GM19035 (cell line): ENCODE measurements at regions not wholly inside any gene's neighbourhood (a gene's known extent, or its start where the extent isn't known, plus 50 kb on each side); places are given as distances from the start of the nearest gene placed in this dataset.
"Not testable (repeated sequence)": the region's sequence is repeated elsewhere in the genome, so short reads cannot be mapped to it uniquely, and the experiment has no call there.

Experiments used
- ATAC-seq: cut with Tn5 transposase; IDR thresholded peaks from one replicate; pipeline ENCODE4 v1.9.1; 2021; ENCODE audit not compliant: unreplicated experiment

- no peak for ATAC-seq
These were observed 240.4 kb upstream of the MGAT4C start for GRCh38 chr12:86496595-86496994.

DNA sequence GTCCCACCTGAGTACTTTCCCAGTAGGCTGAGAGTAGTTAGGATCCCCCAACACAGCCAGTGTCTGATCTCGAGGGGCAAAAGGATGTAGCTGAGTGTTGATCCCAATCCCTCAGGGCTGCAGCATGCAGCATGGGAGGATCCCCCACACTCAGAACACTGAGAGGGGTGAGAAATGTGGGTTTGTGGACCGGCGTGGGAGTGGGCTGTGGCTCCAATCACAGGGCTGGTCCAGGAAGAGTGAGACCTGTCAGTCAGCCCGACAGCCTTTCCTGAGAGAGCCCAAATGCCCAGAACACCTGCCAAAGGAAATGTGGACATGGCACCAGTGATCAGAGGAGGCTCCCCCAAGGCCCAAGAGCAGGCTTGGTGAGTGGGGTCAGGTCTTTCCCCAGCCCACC lies 228.3 kb upstream of the MGAT4C start:
- ATAC-seq: no peak

- no peak for ATAC-seq
These were observed 217.0 kb upstream of the MGAT4C start for GRCh38 chr12:86473231-86473630.

DNA sequence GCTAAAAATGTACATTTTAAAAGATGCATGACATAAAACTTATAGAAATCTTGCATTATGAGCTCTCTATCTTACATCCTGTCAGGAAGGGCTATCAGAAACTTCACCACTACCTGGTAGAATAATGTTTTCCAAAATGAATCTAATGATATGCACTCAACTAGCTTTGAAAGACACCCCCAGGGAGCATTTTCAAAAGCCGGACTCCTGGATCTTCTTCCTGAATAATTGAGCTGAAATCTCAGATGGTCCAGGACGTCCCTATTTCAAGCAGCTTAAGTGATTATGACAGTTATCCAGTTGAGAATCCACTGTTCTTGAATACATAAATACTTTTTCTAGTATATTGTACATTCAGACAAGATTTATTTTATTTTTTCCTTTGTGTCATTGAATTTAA lies 200.6 kb upstream of the MGAT4C start:
- ATAC-seq: no peak

DNA sequence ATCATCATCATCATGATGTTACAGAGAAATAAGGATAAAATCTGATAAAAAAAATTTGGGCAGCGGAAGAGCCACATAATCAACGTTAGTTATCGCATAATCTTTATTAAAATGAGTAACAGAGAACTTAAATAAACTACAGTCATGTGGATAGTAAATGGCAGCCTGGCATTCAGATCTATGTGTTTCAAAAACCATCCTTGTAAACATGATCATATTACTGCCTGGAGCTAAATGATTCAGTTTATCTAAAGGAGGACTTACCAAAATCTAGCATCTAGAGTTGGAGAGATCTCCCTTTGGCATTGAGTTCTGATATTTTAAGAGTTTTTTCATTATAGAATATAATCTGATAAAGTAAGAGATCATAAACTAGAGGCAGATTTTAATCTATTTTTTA lies 200.1 kb upstream of the MGAT4C start:
- no peak for ATAC-seq

DNA sequence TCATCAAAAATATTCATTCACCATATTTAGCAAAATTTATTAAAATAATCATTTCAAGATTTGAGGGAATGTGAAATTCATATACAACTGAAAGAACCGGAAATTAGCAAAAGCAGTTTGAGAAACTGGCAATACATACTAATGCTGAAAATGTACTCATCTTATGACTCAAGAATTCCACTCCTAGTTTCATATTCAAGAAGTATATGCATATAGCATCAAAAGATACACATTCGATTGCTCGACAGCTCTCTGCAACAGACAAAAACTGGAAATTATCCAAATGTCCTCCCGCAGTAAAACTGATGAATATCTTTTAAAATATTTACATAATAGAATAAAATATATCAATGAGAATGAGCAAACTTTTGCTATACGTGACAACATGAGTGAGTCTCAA lies 189.2 kb upstream of the MGAT4C start:
- no peak for ATAC-seq

DNA sequence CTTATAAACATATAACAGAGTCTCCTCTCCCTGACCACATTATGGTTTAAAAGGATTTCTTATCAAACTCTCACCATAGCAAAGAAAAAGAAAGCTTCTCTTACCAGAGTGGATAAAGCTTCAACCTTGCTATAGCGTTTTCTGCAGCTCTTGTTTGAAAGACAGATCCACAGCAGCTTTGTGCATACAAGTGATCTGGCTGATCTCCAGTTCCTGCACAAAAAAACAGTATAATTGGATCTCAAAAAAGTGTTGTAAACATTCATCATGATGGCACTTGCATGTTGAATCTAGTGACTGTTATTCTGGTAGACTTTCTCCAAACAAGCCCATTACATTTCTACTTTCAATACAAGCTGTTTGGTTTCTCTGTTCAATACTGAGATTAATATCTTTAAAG lies 178.9 kb upstream of the MGAT4C start:
- ATAC-seq: no peak

- ATAC-seq: no peak
These were observed 173.6 kb upstream of the MGAT4C start for GRCh38 chr12:86429824-86430223.

- no peak for ATAC-seq
These were observed 165.1 kb upstream of the MGAT4C start for GRCh38 chr12:86421333-86421732.

DNA sequence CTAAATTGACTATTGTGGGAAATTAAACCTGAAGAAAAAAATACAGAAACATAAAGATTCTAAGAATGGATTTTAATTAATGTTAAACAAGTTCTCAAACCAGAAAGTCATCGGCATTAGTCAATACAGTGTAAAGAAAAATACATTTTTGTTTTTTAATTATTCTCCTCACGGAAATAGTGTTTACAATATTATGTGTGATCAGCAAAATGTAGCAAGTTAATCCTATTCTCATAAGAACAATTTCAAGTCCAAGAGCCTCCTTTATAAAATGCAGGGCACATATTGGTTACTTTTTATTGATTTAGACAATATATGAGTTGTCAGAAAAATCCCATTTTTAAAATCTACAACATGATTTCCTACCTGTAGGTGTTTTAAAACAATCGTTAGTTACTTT lies 158.0 kb upstream of the MGAT4C start:
- no peak for ATAC-seq

DNA sequence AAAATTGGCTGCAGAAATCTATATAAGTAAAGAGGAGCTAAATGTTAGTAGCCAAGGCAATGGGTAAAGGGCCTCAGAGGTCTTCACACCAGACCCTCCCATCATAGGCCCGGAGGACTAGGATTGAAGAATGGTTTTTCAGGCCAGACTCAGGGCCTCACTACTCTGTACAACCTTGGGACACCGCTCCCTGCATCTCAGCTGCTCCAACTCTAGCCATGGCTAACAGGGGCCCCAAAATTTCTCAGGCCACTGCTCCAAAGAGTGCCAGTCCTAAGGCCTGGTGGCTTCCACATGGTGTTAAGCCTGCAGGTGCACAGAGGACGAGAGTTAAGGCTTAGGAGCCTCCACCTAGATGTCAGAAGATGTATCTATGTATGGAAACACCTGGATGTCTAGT lies 155.5 kb upstream of the MGAT4C start:
- ATAC-seq: no peak

- no peak for ATAC-seq
These were observed 151.5 kb upstream of the MGAT4C start for GRCh38 chr12:86407620-86408208.

DNA sequence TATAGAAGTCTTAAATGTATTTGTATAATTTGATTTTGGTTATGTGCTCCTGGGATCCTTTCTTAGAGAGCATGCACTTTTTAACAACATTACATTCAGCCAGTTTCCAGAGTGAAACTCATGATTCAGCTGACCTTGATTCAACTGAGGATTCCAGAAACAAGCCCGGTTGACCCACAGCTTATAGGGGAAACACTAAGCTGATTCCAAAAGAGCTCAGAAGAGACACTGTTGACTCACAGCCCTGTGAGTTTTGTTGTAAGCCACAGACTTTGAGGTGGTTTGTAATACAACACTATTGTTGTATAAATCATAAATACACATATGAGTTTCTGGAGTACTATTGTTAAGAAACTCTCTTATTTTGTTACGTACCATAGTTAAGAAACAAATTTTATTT lies 133.8 kb upstream of the MGAT4C start:
- ATAC-seq: no peak

DNA sequence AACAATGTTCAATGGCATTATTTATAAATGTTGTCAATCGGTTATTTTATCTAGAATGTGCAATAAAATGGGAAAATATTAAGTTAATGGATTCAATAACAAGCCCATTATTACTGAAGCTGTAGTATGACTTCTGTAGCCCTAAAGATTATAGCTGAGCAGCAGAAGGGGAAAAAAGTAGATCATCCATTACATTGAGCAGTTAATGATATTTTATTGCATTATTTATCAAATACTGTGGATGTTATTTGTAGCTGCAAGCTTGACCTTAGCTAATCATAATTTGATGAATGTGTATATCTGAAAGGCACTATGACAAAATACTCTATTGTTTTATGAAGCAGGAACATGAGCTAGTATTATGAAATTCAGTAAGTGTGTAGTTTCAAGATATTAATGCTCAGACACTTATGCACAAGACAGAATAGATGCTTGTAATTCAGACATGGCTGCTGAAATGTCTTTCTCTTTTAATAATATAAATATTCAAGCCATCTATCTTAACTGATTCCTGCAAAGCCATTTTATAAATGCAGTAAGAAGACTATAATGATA lies 131.5 kb upstream of the MGAT4C start:
- no peak for ATAC-seq

DNA sequence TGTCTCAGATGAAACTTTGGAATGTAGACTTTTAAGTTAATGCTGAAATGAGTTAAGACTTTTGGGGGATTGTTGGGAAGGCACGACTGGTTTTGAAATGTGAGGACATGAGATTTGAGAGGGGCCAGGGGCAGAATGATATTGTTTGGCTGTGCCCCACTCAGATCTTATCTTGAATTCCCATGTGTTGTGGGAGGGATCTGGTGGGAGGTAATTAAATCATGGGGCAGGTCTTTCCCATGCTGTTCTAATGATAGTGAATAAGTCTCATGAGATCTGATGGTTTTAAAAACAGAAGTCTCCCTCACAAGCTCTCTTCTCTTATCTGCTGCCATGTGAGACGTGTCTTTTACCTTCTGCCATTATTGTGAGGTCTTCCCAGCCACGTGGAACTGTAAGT lies 127.6 kb upstream of the MGAT4C start:
- not testable (repeated sequence) for ATAC-seq

- no peak for ATAC-seq
These were observed 123.1 kb upstream of the MGAT4C start for GRCh38 chr12:86379337-86379736.

- no peak for ATAC-seq
These were observed 119.9 kb upstream of the MGAT4C start for GRCh38 chr12:86376052-86376451.

- no peak for ATAC-seq
These were observed 117.6 kb upstream of the MGAT4C start for GRCh38 chr12:86373813-86374212.

- no peak for ATAC-seq
These were observed 110.9 kb upstream of the MGAT4C start for GRCh38 chr12:86367137-86367536.

DNA sequence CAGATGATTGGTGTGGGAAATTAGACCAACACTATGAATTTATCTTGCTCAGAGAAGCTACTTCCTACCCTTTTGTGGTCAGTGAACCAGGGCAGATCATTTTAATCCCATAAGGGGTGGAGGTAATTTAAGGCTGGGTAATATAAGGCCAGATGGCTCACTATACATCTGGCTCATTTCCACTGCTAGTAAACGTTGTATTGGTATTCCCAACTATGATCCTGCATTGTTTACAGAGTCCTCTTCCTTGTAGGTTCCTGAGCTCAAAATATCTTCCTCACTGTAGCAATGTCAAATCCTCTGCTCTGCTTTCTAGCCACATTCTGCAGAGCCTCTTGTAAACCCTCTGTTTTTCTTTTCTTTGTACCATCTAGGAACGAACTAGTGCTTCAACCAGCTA lies 93.0 kb upstream of the MGAT4C start:
- ATAC-seq: no peak

GRCh38 chr12:86333955-86334522 lies 77.8 kb upstream of the MGAT4C start:
- ATAC-seq: no peak

DNA sequence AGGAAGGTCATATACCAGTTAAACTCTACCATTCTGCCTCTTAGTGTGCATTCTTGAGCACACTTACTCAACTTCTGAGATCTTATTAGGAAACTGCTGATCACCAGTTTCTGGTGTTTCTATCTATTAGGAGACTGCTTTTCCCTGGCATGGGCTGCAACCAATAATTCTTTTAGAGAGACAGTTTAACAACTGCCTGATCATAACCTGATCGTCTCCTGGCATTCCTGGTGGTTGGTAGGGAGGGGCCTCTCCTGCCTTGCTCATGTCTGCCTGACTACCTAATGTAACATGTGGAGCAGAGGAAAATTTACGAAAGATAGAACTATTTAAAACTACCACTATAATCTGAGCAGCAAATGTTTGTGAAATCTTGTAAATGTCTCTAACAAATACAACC lies 75.3 kb upstream of the MGAT4C start:
- ATAC-seq: no peak

- ATAC-seq: no peak
These were observed 74.8 kb upstream of the MGAT4C start for GRCh38 chr12:86331012-86331411.
